ENCODE measurements at regions not wholly inside any gene's neighbourhood (a gene's known extent, or its start where the extent isn't known, plus 50 kb on each side); places are given as distances from the start of the nearest gene placed in this dataset.

GRCh38 chr19:30711296-30711695, 339.1 kb downstream of the ZNF536 start:
- TF ChIP-seq CTCF (IDR thresholded peaks at IDR 0.05), result no peak

GRCh38 chr19:30710721-30711120, 338.5 kb downstream of the ZNF536 start:
- TF ChIP-seq CTCF (IDR thresholded peaks at IDR 0.05), result no peak

- TF ChIP-seq CTCF (IDR thresholded peaks at IDR 0.05), result no peak
These were observed 336.4 kb downstream of the ZNF536 start for GRCh38 chr19:30708416-30709178.

- no peak for TF ChIP-seq CTCF (IDR thresholded peaks at IDR 0.05)
These were observed 332.7 kb downstream of the ZNF536 start for GRCh38 chr19:30704771-30705330.

- no peak for TF ChIP-seq CTCF (IDR thresholded peaks at IDR 0.05)
These were observed 331.5 kb downstream of the ZNF536 start for GRCh38 chr19:30703645-30704044.

GRCh38 chr19:30701178-30701577, 329.0 kb downstream of the ZNF536 start:
- TF ChIP-seq CTCF (IDR thresholded peaks at IDR 0.05), result no peak

- TF ChIP-seq CTCF (IDR thresholded peaks at IDR 0.05), result no peak
These were observed 327.7 kb downstream of the ZNF536 start for GRCh38 chr19:30699871-30700280.
